Fibroblast of lung (primary cell): ENCODE measurements at regions not wholly inside any gene's neighbourhood (a gene's known extent, or its start where the extent isn't known, plus 50 kb on each side); places are given as distances from the start of the nearest gene placed in this dataset.

Source experiments
- CTCF ChIP-seq, 2 donors: IDR thresholded peaks in 1 of 2; conservative IDR thresholded peaks in 1 of 2; 1 replicate in 1 of 2; 2 replicates in 1 of 2; pipeline ENCODE4 v1.5.1; 2011 to 2012; ENCODE audit warnings: low read length in 2 of 2, control low read depth in 1 of 2, inconsistent platforms in 1 of 2, low read depth in 1 of 2, mild to moderate bottlenecking in 1 of 2
- EZH2 ChIP-seq: IDR thresholded peaks from 2 replicates; pipeline ENCODE4 v1.5.1; 2012; ENCODE audit warnings: low read length, control low read depth, mild to moderate bottlenecking; ENCODE audit errors: missing control alignments

DNA sequence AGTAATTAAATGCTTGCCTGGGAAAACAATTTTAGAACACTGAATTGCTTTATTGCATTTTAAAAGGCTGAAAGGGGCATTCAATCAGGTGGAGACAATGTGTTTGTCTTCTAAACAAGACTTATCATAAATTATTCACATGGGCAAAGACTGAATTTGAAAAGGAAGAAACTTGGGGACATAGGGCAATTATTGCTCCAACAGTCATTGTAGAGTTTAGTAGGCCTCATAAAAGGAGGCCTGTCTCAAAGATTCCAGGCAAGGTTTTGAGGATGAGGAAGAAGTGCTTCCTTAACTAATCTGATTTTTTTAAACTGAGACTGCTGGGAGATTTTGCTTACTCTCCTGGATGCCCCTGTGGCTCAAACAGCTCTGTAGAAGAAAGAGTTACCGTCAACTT, 174.4 kb upstream of the RPS6KA3 start:
- TF ChIP-seq CTCF (conservative IDR thresholded peaks at IDR 0.05 in 1 of 2, IDR thresholded peaks at IDR 0.05 in 1 of 2; ENCODE audit: low read depth in 1 of 2, low read length in 2 of 2) (no peak), EZH2 (no peak)
